A549 (cell line): ENCODE measurements at regions not wholly inside any gene's neighbourhood (a gene's known extent, or its start where the extent isn't known, plus 50 kb on each side); places are given as distances from the start of the nearest gene placed in this dataset.

Experiments
- CEBPB ChIP-seq, 2 experiments: fragments of >200 bp in 1 of 2; sonication (Bioruptor Twin) in 1 of 2; formaldehyde crosslinking in 1 of 2; IDR thresholded peaks; 2 replicates each; pipeline ENCODE4 v1.6.1; 2012 to 2016
- EHMT2 ChIP-seq: fragments of 200-600 bp; sonication (generic); IDR thresholded peaks from 2 replicates; pipeline ENCODE4 v1.6.1; 2016; ENCODE audit warnings: antibody characterized with exemption, low read depth, mild to moderate bottlenecking, moderate library complexity
- EP300 ChIP-seq, 2 experiments: fragments of >200 bp; sonication (Bioruptor Twin); formaldehyde crosslinking; IDR thresholded peaks; 2 replicates in 1 of 2; 3 replicates in 1 of 2; pipeline ENCODE4 v1.6.1; 2016 to 2017
- RAD21 ChIP-seq, 2 experiments: fragments of >200 bp in 1 of 2; sonication (Bioruptor Twin) in 1 of 2; formaldehyde crosslinking in 1 of 2; IDR thresholded peaks in 1 of 2; conservative IDR thresholded peaks in 1 of 2; 2 replicates in 1 of 2; 3 replicates in 1 of 2; pipeline ENCODE4 v1.6.1; 2012 to 2018; ENCODE audit warnings: inconsistent platforms in 1 of 2
- REST ChIP-seq: fragments of 200-600 bp; sonication (generic); IDR thresholded peaks from 2 replicates; pipeline ENCODE4 v1.6.1; 2016; ENCODE audit warnings: antibody characterized with exemption, mild to moderate bottlenecking, moderate library complexity
- SREBF2 ChIP-seq: fragments of 450-650 bp; IDR thresholded peaks from 2 replicates; pipeline ENCODE4 v1.6.1; 2014; ENCODE audit warnings: mild to moderate bottlenecking, moderate library complexity
- TP53 ChIP-seq: fragments of 250-450 bp; sonication (Bioruptor Pico); IDR thresholded peaks from 2 replicates; pipeline ENCODE4 v1.5.0; 2021; ENCODE audit warnings: mild to moderate bottlenecking, moderate library complexity
- ZSCAN20 ChIP-seq: fragments of 250-450 bp; sonication (Bioruptor Pico); IDR thresholded peaks from 2 replicates; pipeline ENCODE4 v1.8.0; 2022; ENCODE audit warnings: mild to moderate bottlenecking, moderate library complexity
- TF ChIP-seq, protein P1 (sequence below): fragments of >200 bp; sonication (Bioruptor Twin); formaldehyde crosslinking; IDR thresholded peaks from 3 replicates; pipeline ENCODE4 v1.5.1; 2016
- TF ChIP-seq, protein P2 (sequence below): fragments of >200 bp; sonication (Bioruptor Twin); formaldehyde crosslinking; IDR thresholded peaks from 3 replicates; pipeline ENCODE4 v1.6.1; 2016
- TF ChIP-seq, protein P3 (sequence below): fragments of 250-450 bp; sonication (Bioruptor Pico); IDR thresholded peaks from 2 replicates; pipeline ENCODE4 v1.5.0; 2021; ENCODE audit warnings: mild to moderate bottlenecking, moderate library complexity, borderline replicate concordance

DNA sequence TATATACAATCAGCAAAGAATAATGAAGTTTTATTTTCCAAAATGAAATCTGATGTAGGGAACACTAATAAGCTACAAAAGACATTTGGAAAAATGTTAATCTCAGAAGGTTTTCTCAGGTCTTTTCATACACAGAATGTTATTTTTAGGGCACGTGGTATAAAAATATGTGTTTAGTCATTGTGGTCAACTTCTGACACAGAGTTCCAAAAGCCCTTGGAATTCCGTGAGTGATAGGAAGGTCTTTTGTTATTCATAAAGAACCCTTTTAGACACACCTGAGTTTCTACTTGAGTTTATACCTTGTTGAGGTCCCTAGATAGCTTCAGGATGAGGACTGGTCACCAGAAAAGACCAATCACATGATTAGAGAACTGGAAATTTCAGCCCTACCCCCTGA is 277.6 kb upstream of the NCAM2 start:
- TF ChIP-seq, protein P1, sequence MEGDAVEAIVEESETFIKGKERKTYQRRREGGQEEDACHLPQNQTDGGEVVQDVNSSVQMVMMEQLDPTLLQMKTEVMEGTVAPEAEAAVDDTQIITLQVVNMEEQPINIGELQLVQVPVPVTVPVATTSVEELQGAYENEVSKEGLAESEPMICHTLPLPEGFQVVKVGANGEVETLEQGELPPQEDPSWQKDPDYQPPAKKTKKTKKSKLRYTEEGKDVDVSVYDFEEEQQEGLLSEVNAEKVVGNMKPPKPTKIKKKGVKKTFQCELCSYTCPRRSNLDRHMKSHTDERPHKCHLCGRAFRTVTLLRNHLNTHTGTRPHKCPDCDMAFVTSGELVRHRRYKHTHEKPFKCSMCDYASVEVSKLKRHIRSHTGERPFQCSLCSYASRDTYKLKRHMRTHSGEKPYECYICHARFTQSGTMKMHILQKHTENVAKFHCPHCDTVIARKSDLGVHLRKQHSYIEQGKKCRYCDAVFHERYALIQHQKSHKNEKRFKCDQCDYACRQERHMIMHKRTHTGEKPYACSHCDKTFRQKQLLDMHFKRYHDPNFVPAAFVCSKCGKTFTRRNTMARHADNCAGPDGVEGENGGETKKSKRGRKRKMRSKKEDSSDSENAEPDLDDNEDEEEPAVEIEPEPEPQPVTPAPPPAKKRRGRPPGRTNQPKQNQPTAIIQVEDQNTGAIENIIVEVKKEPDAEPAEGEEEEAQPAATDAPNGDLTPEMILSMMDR = no peak
- TF ChIP-seq REST = no peak
- no peak for TF ChIP-seq RAD21 (conservative IDR thresholded peaks at IDR 0.05 in 1 of 2, IDR thresholded peaks at IDR 0.05 in 1 of 2)
- TF ChIP-seq, protein P2, sequence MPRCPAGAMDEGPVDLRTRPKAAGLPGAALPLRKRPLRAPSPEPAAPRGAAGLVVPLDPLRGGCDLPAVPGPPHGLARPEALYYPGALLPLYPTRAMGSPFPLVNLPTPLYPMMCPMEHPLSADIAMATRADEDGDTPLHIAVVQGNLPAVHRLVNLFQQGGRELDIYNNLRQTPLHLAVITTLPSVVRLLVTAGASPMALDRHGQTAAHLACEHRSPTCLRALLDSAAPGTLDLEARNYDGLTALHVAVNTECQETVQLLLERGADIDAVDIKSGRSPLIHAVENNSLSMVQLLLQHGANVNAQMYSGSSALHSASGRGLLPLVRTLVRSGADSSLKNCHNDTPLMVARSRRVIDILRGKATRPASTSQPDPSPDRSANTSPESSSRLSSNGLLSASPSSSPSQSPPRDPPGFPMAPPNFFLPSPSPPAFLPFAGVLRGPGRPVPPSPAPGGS = no peak
- TF ChIP-seq, protein P3, sequence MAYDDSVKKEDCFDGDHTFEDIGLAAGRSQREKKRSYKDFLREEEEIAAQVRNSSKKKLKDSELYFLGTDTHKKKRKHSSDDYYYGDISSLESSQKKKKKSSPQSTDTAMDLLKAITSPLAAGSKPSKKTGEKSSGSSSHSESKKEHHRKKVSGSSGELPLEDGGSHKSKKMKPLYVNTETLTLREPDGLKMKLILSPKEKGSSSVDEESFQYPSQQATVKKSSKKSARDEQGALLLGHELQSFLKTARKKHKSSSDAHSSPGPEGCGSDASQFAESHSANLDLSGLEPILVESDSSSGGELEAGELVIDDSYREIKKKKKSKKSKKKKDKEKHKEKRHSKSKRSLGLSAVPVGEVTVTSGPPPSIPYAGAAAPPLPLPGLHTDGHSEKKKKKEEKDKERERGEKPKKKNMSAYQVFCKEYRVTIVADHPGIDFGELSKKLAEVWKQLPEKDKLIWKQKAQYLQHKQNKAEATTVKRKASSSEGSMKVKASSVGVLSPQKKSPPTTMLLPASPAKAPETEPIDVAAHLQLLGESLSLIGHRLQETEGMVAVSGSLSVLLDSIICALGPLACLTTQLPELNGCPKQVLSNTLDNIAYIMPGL (CRISPR knock-in tag) = no peak
- TF ChIP-seq TP53 (CRISPR knock-in tag) = no peak
- no peak for TF ChIP-seq ZSCAN20 (CRISPR knock-in tag)
- TF ChIP-seq SREBF2 = no peak
- TF ChIP-seq EP300 (IDR thresholded peaks at IDR 0.05) = no peak
- TF ChIP-seq EHMT2 = no peak
- no peak for TF ChIP-seq CEBPB (IDR thresholded peaks at IDR 0.05)
